SK-N-SH (cell line): ENCODE measurements at regions not wholly inside any gene's neighbourhood (a gene's known extent, or its start where the extent isn't known, plus 50 kb on each side); places are given as distances from the start of the nearest gene placed in this dataset.

ENCODE experiments used
- CTCF ChIP-seq: fragments of 200-600 bp; sonication (generic); IDR thresholded peaks from 2 replicates; pipeline ENCODE4 v1.6.1; 2017; ENCODE audit warnings: antibody characterized with exemption, mild to moderate bottlenecking, moderate library complexity
- EP300 ChIP-seq, 2 experiments: IDR thresholded peaks; 2 replicates each; pipeline versions ENCODE4 v1.4.0 to v1.6.1; 2012; ENCODE audit warnings: borderline replicate concordance in 1 of 2, low read depth in 1 of 2, low read length in 1 of 2
- POLR2AphosphoS5 ChIP-seq: IDR thresholded peaks from 2 replicates; pipeline ENCODE4 v1.6.1; 2012; ENCODE audit warnings: low read depth, low read length
- RFX5 ChIP-seq: IDR thresholded peaks from 2 replicates; pipeline ENCODE4 v1.6.1; 2012; ENCODE audit warnings: mild to moderate bottlenecking, improper control_type of control experiment, low read length
- USF2 ChIP-seq: fragments of 150-350 bp; IDR thresholded peaks from 2 replicates; pipeline ENCODE4 v1.6.1; 2017; ENCODE audit warnings: antibody characterized with exemption, low read length, low read depth, borderline replicate concordance

- TF ChIP-seq CTCF (no peak), EP300 (IDR thresholded peaks at IDR 0.05; ENCODE audit: borderline replicate concordance in 1 of 2, low read depth in 1 of 2, low read length in 1 of 2) (no peak), POLR2AphosphoS5 (no peak), USF2 (no peak), RFX5 (no peak)
Measured at GRCh38 chr4:101441446-101441845, 94.1 kb upstream of the PPP3CA start.
